T-helper 22 cell (primary cell): ENCODE measurements at regions not wholly inside any gene's neighbourhood (a gene's known extent, or its start where the extent isn't known, plus 50 kb on each side); places are given as distances from the start of the nearest gene placed in this dataset.
"Not testable (repeated sequence)": the region's sequence is repeated elsewhere in the genome, so short reads cannot be mapped to it uniquely, and the experiment has no call there.

Source experiments
- DNase-seq: peaks from one replicate; pipeline ENCODE4 v3.0.0-alpha.2; 2020; ENCODE audit warnings: low read depth

DNA sequence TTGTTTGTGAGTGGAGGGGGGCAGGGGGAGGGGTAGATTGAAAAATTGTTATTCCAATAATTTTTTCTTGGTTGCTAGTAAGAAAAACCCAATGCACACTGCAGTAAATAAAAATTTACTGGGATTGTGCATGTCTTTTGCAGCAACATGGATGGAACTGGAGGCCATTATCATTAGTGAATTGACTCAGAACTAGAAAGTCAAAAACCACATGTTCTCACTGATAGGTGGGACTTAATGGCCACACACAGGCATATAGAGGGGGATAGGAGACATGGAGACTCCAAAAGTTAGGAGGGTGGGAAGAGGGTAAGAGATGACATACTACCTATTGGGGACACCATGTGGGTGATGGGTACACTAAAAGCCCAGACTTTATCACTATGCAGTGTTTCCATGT is 67.2 kb downstream of the BUB3 start:
- DNase-seq = no peak

DNA sequence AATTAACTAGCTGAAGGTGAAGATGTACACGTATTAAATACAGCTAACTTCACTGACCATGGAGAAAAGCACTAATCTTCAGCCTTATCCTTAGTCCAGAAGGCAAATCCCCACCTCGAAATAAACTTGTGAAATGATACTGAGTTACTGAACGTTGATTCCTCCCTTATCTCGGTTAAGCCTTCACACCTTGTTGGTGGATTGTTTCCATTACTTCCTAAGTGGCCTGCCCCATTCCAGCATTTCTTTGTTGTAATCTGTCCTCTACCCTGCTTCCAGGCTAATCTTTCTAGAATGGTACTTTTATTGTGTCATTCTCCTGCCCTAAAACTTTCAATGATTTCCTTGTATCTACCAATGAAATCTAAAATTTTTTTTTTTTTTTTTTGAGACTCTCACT is 68.6 kb downstream of the BUB3 start:
- DNase-seq = no peak

DNA sequence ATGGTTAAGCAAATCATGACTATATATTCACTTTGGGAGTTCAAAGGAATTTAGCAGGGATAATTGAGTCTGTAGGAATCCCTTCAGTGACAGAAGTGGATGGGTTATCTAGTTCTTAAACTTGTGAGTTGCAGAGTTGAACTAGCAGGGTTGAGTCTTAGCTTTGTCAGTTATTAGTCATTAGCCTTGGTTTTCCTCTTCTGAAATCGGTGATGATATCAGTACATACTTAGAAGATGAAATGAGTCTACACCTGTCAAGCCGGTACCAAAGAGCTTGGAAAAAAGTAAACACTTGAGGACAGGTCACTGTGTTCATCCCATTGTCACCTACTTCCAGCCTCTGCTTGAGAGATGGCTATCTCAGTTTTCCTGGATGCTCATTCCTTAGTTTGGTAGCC is 73.5 kb downstream of the BUB3 start:
- DNase-seq = no peak

DNA sequence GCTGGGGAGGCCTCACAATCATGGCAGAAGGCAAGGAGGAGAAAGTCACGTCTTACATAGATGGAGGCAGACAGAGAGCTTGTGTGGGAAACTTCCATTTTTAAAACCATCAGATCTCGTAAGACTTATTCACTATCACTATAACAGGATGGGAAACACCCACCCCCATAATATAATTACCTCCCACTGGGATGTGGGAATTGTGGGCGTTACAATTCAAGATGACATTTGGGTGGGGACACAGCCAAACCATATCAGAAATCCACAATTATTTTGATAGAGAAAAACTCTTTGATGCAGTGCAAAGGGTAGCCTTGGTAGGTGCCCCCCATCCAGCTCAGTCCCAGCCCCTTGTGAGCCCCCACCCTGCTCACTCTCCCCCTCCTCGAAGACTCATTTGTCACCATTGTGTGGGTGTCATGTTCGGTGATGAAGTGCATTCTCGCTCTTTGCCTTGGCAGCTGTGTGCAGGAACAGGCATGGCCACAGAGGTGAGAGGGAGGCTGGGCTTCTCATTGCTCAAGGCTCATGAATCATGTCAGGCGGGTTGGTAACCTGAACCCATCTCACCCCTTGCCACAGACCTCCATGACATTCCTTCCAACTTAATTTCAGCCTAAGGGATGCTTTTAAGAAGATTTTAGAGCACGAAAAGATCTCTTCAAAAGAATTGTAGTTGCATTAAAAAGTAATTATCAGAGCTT is 75.9 kb downstream of the BUB3 start:
- no peak for DNase-seq

DNA sequence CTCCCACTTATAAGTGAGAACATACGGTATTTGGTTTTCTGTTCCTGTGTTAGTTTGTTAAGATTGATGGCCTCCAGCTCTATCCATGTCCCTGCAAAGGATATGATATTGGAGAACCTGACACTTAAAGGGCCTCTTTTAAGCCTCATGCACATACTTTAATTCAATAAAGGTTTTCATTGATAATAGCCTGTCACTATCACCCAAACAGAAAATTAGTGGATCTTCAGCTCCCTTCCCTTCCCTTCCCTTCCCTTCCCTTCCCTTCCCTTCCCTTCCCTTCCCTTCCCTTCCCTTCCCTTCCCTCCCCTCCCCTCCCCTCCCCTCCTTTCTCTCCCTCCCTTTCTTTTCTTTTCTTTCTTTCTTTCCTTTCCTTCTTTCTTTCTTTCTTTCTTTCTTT is 78.7 kb downstream of the BUB3 start:
- not testable (repeated sequence) for DNase-seq

DNA sequence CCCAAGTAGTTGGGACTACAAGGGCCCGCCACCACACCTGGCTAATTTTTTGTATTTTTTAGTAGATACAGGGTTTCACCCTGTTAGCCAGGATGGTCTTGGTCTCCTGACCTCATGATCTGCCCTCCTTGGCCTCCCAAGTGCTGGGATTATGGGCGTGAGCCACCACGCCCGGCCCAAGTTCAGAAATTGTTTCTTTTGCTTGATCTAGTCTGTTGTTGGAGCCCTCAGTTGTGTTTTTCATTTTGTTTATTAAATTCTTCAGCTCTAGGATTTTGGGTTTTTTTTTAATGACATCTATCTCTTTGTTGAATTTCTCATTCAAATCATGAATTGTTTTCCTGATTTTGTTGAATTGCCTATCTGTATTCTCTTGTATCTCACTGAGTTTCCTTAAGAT is 80.8 kb downstream of the BUB3 start:
- not testable (repeated sequence) for DNase-seq

DNA sequence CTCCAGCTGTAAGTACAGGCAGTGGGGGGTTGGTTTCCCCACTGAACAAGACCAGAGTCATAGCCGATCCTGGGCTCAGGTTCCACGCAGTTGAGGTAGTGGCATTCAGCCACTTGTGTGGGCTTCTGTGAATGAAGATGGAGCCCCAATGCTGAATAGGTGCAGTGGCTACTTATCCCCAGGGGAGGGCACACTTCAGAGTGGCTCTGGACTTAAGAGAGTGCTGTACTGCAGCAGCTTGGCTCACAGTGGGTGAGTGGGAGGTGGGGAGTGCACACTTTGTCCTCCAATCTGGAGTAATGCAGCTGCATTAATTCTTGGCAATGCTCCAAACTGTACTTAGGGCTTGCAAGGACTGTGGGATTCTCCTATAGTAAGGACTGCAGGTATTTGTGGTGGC is 81.9 kb downstream of the BUB3 start:
- DNase-seq = no peak

DNA sequence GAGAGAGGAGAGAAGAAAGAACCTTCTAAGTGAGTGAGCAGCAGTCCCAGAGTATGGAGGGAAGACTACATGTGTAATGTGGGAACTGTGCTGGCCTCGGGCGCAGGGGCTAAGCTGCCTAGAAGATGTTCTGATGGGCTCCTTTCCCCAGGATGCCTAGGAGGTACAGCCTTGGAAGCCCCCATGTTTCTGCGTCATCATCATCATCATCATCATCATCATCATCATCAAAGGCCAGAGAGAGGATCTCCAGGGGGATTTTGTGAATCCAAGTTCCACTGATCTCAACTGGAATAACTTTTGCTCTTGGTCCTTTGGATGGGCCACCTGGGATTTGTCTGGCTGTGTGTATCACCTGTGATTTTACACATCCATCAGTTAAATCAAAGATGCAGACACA is 86.0 kb downstream of the BUB3 start:
- DNase-seq = no peak

DNA sequence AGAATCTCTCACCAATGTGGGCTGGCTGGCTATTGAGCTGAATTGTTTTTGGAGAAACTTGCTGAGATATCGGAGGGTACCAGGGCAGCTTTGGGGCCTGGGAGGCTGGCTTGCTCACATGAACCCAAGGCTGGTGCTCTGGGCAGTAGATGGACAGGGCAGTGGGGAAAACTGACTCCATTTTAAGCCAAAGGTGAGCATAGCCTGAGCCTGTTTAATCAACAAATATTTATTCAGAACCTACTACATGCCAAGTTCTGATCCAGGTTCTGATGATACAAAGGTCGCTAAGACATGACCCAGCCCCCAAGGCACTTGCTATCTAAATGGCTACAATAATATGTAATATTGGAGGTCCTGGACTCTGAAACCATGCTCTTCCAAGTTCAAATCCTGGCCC is 86.6 kb downstream of the BUB3 start:
- DNase-seq = no peak

DNA sequence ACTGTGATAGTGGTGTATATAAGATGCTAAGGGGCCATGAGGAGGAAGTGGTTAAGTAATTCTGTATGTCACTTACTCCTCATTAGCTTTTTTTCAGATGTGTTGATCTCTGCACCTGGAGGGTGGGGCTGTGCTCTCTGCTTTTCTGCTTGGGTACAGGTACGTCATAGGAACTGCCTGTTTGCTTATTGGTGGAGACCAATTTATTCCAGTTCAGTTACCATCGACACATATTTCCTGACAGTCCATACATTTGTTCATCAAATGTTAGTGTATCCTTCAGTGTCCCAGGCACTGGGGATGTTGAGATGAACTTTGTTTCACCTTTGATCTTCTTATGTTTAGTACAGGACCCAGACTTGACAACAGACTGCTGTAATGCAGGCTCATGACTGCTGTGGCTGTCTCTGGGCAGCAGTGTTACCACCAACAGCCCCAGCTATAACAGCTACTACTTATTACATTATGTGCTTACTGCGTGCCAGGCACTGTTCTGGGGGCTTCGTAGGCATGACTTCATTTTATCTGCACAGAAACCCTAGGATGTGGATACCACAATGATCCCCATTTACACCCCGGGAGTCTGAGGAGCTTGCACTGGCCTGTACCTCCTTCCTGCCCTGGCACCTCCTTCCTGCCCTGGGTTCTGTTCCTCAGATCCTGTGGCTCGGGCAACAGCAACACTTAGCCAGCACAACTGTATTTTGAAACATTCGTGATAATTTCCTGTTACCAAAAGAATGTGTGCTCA is 87.4 kb downstream of the BUB3 start:
- peak; percentile 47 for DNase-seq

DNA sequence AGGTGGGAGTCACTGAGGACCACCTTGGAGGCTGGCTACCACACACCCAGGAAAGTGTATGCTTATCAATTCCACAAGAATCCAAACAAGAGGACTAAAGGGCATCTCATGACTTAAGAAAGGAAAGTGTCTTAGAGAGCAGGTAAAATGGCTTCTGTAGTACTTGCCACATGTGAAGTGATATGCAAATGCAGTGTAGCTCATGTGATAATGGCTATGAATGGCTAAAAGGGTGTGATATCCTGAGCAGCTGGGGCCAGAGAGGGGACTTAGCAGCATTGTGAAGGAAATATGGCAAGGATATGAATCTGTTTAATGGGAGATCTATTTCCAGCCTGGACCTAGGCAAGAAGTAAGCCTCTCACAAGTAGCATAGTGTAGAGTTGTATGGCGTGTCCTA is 90.5 kb downstream of the BUB3 start:
- DNase-seq = no peak

DNA sequence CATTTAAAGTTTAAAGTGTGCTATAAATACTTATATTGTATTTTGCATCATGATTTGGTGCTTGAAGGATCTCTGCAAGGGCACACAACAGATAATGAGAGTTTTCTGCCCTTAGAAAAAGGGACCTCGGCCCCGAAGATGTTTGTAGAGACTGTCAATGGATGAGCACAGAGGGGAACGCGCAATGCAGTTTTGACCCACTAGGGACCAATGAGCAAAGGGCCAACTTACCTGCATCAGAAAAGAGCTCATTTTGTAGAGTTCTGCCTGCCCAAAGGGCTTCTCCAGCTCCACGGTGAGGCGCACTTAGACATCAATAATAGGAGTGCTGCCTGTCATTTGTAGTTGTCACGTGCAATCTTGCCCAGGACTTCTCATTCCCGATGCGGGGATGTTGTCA is 91.1 kb downstream of the BUB3 start:
- no peak for DNase-seq

DNA sequence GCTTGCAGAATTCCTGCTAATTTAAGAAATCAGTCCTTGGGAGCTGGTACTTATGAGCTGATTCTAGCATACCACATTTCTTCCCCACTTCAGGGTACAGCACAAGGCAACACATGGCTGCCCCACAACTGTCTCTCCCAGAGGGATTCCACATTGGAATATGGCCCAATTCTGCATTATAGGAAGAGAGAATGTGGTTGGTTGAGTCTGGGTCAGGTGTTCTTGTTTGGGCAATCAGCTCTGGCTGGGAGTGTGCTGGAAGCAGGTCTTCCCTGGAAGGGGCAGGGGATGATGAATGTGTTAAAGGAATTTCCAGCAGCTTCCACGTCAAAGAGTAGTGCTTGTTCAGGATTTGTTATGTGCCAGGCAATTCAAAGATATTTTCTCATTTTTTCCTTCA is 95.7 kb downstream of the BUB3 start:
- no peak for DNase-seq

DNA sequence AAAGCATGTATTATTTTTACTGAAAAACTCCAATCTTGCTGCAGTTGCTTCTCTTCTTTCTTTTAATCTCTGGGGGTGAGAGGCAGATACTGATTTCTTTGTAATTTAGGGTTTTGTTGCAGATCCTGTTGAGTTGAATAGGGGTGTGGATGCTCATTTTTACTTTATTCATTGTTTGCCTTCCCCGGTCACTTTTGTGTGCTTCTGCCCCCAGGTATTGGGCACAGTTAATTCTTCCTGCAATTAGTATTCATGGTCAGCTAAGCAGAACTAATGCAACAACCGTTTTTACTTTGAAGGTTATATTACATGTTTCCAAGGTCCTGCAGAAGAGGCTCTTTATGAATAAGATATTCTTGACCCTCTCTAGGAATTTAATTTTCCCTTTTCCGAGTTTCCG is 96.4 kb downstream of the BUB3 start:
- no peak for DNase-seq

DNA sequence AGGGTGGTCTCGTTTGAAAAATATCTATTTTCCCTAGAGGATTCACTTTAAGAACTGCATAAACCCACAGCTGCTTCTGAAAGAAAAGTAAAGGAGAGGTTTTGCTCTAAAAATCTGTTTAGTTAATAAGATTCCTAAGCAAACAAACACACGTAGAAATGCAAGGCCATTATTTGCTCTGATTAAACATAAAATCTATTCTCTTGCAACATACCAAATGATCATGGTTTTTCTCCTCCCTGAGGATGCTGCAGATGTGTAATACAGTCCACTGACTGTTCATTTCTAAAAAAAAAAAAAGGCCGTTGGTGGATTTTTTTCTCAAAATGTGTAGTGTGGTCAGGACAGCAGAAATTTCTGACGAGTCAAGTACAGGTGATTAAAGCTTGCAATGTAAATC is 98.6 kb downstream of the BUB3 start:
- DNase-seq = no peak

DNA sequence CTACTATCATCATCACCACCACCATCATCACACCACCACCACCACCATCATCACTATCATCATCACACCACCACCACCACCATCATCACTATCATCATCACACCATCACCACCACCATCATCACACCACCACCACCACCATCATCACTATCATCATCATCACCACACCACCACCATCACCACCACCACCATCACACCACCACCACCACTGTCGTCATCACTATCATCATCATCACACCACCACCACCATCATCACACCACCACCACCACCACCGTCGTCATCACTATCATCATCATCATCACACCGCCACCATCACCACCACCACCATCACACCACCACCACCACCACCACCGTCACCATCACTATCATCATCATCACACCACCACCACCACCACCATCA is 100.1 kb downstream of the BUB3 start:
- not testable (repeated sequence) for DNase-seq

DNA sequence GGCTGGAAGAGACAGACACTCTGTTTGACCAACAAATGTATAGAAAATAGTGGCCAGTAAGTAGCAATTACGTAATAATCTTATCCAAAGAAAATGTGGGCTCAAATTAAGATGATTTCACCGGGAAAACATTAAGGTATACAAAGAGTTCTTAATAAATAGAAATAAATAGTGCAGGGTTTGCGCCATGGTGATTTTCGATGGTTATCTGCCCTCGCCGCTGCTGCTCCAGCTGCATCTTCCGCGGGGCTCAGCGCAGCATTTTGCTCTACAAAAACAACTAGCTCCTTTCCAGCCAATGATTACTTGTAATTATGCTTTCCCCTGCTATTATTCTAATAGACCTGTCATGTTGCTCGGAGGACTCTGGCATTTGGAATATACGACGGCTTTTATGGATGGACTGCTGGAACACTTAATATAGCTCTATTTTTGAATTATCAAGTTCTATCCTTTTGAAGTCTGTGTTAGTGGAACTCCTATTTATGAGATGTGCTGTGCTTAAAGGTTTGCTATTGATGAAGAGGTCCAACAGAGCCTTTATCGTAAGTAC is 103.8 kb downstream of the BUB3 start:
- DNase-seq = no peak

DNA sequence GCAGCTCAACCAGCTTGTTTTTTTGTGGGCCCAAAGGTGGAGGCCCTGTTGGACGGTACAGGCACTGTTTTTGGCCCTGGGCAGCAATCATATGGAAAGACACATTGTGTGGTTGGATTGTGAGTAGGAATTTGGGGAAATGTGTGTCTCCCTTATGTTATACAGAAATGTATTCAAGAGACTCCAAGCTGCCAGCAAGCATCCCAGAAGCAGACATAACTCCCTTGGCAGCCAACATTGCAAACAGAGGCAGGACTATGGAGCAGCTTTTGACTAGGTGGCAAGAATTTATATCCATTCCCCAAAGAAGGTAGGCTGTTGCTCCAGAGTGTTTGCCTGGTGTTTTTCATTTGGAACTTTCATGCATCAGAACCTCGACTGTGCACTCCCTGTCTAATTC is 104.9 kb downstream of the BUB3 start:
- DNase-seq = no peak

DNA sequence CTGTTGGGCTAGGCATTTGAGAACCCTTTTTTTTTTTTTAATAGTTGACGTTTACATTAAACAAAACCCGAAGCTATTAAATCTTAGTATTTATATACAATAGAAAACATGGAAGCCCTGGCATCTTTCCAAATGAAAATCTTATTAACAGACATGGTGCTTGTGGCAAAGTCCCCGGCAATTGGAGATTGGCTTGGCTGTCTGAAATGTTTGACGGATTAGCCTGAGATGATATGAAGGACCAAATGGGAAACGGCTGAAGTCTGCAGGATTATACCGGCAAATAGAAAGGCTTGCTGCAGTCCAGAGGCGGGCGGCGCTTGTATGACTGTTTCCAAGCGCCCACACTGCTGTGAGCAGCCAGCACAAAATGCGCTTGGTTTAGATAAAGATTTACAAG is 105.6 kb downstream of the BUB3 start:
- no peak for DNase-seq

DNA sequence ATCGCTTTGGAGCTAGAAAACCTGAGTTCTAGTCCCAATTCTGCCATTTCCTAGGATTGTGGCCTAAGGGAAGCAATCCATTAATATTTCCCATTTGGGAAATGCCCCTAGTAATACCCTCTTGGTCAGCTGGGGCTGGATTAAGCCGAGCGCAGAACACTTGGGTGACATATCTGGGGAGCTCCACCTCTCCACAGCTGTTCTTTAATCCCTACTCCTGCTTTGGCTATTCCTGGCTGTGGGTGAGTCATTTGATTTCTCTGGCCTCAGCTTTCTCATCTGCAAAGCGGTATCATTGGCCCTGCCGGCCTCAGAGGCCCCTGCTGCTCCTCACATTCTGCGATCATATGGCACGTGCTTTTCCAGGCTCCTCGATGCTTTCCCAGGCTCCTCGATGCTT is 108.3 kb downstream of the BUB3 start:
- no peak for DNase-seq

DNA sequence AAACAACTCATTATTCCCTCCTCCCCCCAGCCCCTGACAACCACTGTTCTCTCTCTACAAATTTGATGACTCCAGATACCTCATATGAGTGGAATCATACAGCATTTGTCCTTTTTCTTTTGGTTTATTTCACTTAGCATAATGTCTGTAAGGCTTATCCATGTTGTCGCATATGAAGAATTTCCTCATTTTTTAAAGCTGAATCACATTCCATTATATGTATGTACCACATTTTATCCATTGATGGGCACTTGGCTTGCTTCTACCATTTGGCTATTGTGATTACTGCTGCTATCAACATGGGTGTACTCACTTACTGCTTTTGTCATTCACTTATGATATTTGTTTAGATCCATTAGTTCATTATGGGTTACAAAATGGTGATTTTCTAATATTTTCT is 112.8 kb downstream of the BUB3 start:
- DNase-seq = no peak

DNA sequence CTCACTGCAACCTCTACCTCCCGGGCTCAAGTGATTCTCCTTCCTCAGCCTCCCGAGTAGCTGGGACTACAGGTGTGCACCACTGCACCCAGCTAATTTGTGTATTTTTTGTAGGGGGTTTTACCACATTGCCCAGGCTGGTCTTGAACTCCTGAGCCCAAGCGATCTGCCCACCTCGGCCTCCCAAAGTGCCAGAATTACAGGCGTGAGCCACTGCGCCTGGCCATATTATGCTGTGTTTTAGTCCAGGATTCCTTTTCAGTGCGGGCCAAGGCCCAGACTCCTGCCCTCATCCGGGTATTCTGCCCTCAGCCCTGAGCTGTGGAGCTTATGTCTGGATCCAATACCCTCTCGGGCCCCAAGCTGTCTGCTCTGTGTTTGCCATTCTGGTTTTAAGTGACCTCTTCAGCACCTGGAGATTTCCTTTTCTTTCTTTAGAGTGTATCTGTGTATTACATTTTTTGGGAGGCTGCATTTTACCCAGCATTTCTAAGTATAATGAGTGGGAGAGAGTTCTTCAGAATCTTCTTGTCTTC is 114.9 kb downstream of the BUB3 start:
- DNase-seq = no peak

DNA sequence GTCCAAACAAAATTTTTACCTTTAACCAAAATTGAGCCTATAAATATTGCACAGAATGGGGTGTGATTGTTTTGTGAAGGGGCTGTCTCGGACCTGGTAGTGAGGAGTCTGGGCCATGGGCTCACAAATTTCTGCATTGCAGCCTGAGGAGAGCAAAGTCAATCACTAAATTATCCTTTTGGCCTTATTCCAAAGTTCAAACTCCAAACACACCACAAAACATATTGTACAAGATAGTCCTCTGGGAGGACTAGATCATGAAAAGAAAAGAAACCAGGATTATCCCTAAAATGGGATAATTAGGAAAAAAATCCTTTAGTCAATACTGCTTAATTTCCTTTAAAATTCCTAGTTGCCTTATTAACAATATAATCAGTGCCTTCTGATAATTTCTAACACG is 115.5 kb downstream of the BUB3 start:
- DNase-seq = no peak
